ENCODE measurements at regions not wholly inside any gene's neighbourhood (a gene's known extent, or its start where the extent isn't known, plus 50 kb on each side); places are given as distances from the start of the nearest gene placed in this dataset.

- Histone ChIP-seq H3K36me3 (ENCODE audit: low read length) (no peaks in the 10 kb centered on the region), H3F3A (ENCODE audit: insufficient read depth) (peaks cover 7% of the 10 kb centered on the region), H3K27me3 (ENCODE audit: low read length) (no peaks in the 10 kb centered on the region), H3K9me3 (ENCODE audit: insufficient read depth, low read length) (peaks cover 7% of the 10 kb centered on the region), H3K4me2 (ENCODE audit: low read depth, low read length, poor library complexity, severe bottlenecking) (no peak overlapping the region), H3K9me2 (replicated peaks; ENCODE audit: insufficient read depth, low read length) (no peaks in the 10 kb centered on the region), H4K20me1 (ENCODE audit: low read depth, low read length) (no peaks in the 10 kb centered on the region), H3K9ac (ENCODE audit: low read length) (no peak overlapping the region), H3K4me3 (ENCODE audit: insufficient read depth, low read length, poor library complexity, severe bottlenecking) (no peak overlapping the region), H3K27ac (ENCODE audit: low read depth, low read length) (no peak overlapping the region), H3K79me2 (ENCODE audit: insufficient read depth, low read length) (no peaks in the 10 kb centered on the region), H2AFZ (ENCODE audit: low read depth, low read length, severe bottlenecking) (no peak overlapping the region)
- TF ChIP-seq CTCF (IDR thresholded peaks at IDR 0.05; ENCODE audit: insufficient read depth, low read length, poor library complexity, severe bottlenecking) = no peak
- TF ChIP-seq EZH2phosphoT487 (conservative IDR thresholded peaks at IDR 0.05; ENCODE audit: low read length) = no peak
Measured at GRCh38 chr14:39766397-39767000, 334.3 kb upstream of the FBXO33 start.

GRCh38 chr14:39765676-39766075 is 333.4 kb upstream of the FBXO33 start:
- H3F3A ChIP-seq (ENCODE audit: insufficient read depth) = peaks cover 7% of the 10 kb centered on the region
- H3K9me3 ChIP-seq (ENCODE audit: insufficient read depth, low read length) = peaks cover 7% of the 10 kb centered on the region
- no peak overlapping the region for H3K27ac ChIP-seq (ENCODE audit: low read depth, low read length)
- H3K27me3 ChIP-seq (ENCODE audit: low read length) = no peaks in the 10 kb centered on the region
- H3K79me2 ChIP-seq (ENCODE audit: insufficient read depth, low read length) = no peaks in the 10 kb centered on the region
- H2AFZ ChIP-seq (ENCODE audit: low read depth, low read length, severe bottlenecking) = no peak overlapping the region
- H3K9ac ChIP-seq (ENCODE audit: low read length) = no peak overlapping the region
- TF ChIP-seq EZH2phosphoT487 (conservative IDR thresholded peaks at IDR 0.05; ENCODE audit: low read length) (no peak), CTCF (IDR thresholded peaks at IDR 0.05; ENCODE audit: insufficient read depth, low read length, poor library complexity, severe bottlenecking) (no peak)
- no peak overlapping the region for H3K4me2 ChIP-seq (ENCODE audit: low read depth, low read length, poor library complexity, severe bottlenecking)
- no peaks in the 10 kb centered on the region for H3K9me2 ChIP-seq (replicated peaks; ENCODE audit: insufficient read depth, low read length)
- H3K4me3 ChIP-seq (ENCODE audit: insufficient read depth, low read length, poor library complexity, severe bottlenecking) = no peak overlapping the region
- no peaks in the 10 kb centered on the region for H3K36me3 ChIP-seq (ENCODE audit: low read length)
- no peaks in the 10 kb centered on the region for H4K20me1 ChIP-seq (ENCODE audit: low read depth, low read length)

GRCh38 chr14:39763402-39763890 is 331.2 kb upstream of the FBXO33 start:
- Histone ChIP-seq H3K9me3 (ENCODE audit: insufficient read depth, low read length) (peaks cover 7% of the 10 kb centered on the region), H4K20me1 (ENCODE audit: low read depth, low read length) (no peaks in the 10 kb centered on the region), H3K4me2 (ENCODE audit: low read depth, low read length, poor library complexity, severe bottlenecking) (peak overlapping the region; percentile 43), H3K9ac (ENCODE audit: low read length) (no peak overlapping the region; the same call in 1 of the 2 replicates), H3K36me3 (ENCODE audit: low read length) (no peaks in the 10 kb centered on the region), H3K9me2 (replicated peaks; ENCODE audit: insufficient read depth, low read length) (no peaks in the 10 kb centered on the region), H3K79me2 (ENCODE audit: insufficient read depth, low read length) (no peaks in the 10 kb centered on the region), H3K27ac (ENCODE audit: low read depth, low read length) (peak overlapping the region; percentile 55), H3K27me3 (ENCODE audit: low read length) (no peaks in the 10 kb centered on the region), H3K4me3 (ENCODE audit: insufficient read depth, low read length, poor library complexity, severe bottlenecking) (no peak overlapping the region), H3F3A (ENCODE audit: insufficient read depth) (peaks cover 7% of the 10 kb centered on the region), H2AFZ (ENCODE audit: low read depth, low read length, severe bottlenecking) (peak overlapping the region; percentile 59)
- TF ChIP-seq CTCF (IDR thresholded peaks at IDR 0.05; ENCODE audit: insufficient read depth, low read length, poor library complexity, severe bottlenecking) = no peak
- no peak for TF ChIP-seq EZH2phosphoT487 (conservative IDR thresholded peaks at IDR 0.05; ENCODE audit: low read length)
